GM23338 (cell line): ENCODE measurements at regions not wholly inside any gene's neighbourhood (a gene's known extent, or its start where the extent isn't known, plus 50 kb on each side); places are given as distances from the start of the nearest gene placed in this dataset.

ENCODE experiments used
- ATAC-seq: fragments of 200-7000 bp; cut with Tn5 transposase; 3 replicates; pipeline ENCODE4 v1.9.1; 2020
- DNase-seq: peaks from one replicate; pipeline ENCODE4 v3.0.0-alpha.2; 2015; ENCODE audit warnings: low spot score
- H2AFZ ChIP-seq: fragments of 200-600 bp; sonication (generic); 2 replicates; pipeline ENCODE4 v1.8.0; 2016; ENCODE audit warnings: antibody characterized with exemption, mild to moderate bottlenecking, moderate library complexity
- H3F3A ChIP-seq: fragments of 200-600 bp; sonication (generic); replicated peaks from 2 replicates; pipeline ENCODE4 v1.8.0; 2017; ENCODE audit warnings: antibody characterized with exemption, mixed run types, low read depth
- H3K27ac ChIP-seq: fragments of 200-600 bp; sonication (generic); 2 replicates; pipeline ENCODE4 v1.6.1; 2016; ENCODE audit warnings: low read depth
- H3K27me3 ChIP-seq: fragments of 200-600 bp; sonication (generic); 2 replicates; pipeline ENCODE4 v1.8.0; 2016; ENCODE audit warnings: mild to moderate bottlenecking, mixed run types, moderate library complexity; ENCODE audit not compliant: insufficient read depth
- H3K36me3 ChIP-seq: fragments of 200-600 bp; sonication (generic); 2 replicates; pipeline ENCODE4 v1.8.0; 2016; ENCODE audit warnings: mild to moderate bottlenecking; ENCODE audit not compliant: insufficient read depth
- H3K4me1 ChIP-seq: fragments of 200-600 bp; sonication (generic); 2 replicates; pipeline ENCODE4 v1.8.0; 2016; ENCODE audit warnings: mild to moderate bottlenecking, moderate library complexity; ENCODE audit not compliant: insufficient read depth
- H3K4me2 ChIP-seq: fragments of 200-600 bp; sonication (generic); 2 replicates; pipeline ENCODE4 v1.7.1; 2017; ENCODE audit warnings: mixed run types
- H3K4me3 ChIP-seq: fragments of 200-600 bp; sonication (generic); 2 replicates; pipeline ENCODE4 v1.6.1; 2016; ENCODE audit warnings: mixed run types
- H3K79me2 ChIP-seq: fragments of 200-600 bp; sonication (generic); replicated peaks from 2 replicates; pipeline ENCODE4 v1.8.0; 2017; ENCODE audit warnings: mild to moderate bottlenecking; ENCODE audit not compliant: insufficient read depth
- H3K9me2 ChIP-seq: fragments of 200-600 bp; sonication (generic); 2 replicates; pipeline ENCODE4 v1.8.0; 2017; ENCODE audit not compliant: insufficient read depth
- H4K20me1 ChIP-seq: fragments of 200-600 bp; sonication (generic); replicated peaks from 2 replicates; pipeline ENCODE4 v1.8.0; 2017; ENCODE audit warnings: mild to moderate bottlenecking; ENCODE audit not compliant: insufficient read depth
- H3K27ac Mint-ChIP-seq: 2 replicates; pipeline ENCODE4 v1.8.0; 2020; ENCODE audit warnings: inconsistent platforms, mild to moderate bottlenecking, moderate library complexity, mixed read lengths
- H3K27me3 Mint-ChIP-seq: 3 replicates; pipeline ENCODE4 v1.8.0; 2022; ENCODE audit warnings: low read depth, mild to moderate bottlenecking, moderate library complexity, mixed read lengths, inconsistent platforms; ENCODE audit not compliant: insufficient read depth, poor library complexity
- H3K36me3 Mint-ChIP-seq: 3 replicates; pipeline ENCODE4 v1.8.0; 2021; ENCODE audit warnings: low read depth, mild to moderate bottlenecking, inconsistent platforms, moderate library complexity, mixed read lengths
- H3K4me1 Mint-ChIP-seq: 3 replicates; pipeline ENCODE4 v1.8.0; 2020; ENCODE audit warnings: mild to moderate bottlenecking, inconsistent platforms, mixed read lengths
- H3K4me3 Mint-ChIP-seq: 3 replicates; pipeline ENCODE4 v1.8.0; 2021; ENCODE audit warnings: moderate library complexity, mild to moderate bottlenecking, inconsistent platforms, mixed read lengths
- H3K9me3 Mint-ChIP-seq: 3 replicates; pipeline ENCODE4 v1.8.0; 2020; ENCODE audit warnings: moderate library complexity, mild to moderate bottlenecking, inconsistent platforms, mixed read lengths
- CREB1 ChIP-seq: fragments of 250-450 bp; sonication (Bioruptor Pico); IDR thresholded peaks from 2 replicates; pipeline ENCODE4 v1.5.0; 2020; ENCODE audit warnings: low read depth, mild to moderate bottlenecking, moderate library complexity
- EZH2 ChIP-seq: fragments of 200-600 bp; sonication (generic); IDR thresholded peaks from one replicate; pipeline ENCODE4 v1.8.0; 2017; ENCODE audit warnings: antibody characterized with exemption, mild to moderate bottlenecking, low read depth; ENCODE audit not compliant: unreplicated experiment
- EZH2phosphoT487 ChIP-seq: fragments of 200-600 bp; sonication (generic); IDR thresholded peaks from one replicate; pipeline ENCODE4 v1.8.1; 2018; ENCODE audit warnings: antibody characterized with exemption; ENCODE audit not compliant: unreplicated experiment
- JUNB ChIP-seq: IDR thresholded peaks from one replicate; pipeline ENCODE4 v1.6.1; 2016; ENCODE audit warnings: antibody characterized with exemption; ENCODE audit not compliant: unreplicated experiment
- NANOG ChIP-seq: IDR thresholded peaks from 2 replicates; pipeline ENCODE4 v1.6.1; 2016; ENCODE audit warnings: antibody characterized with exemption, borderline replicate concordance
- POLR2AphosphoS5 ChIP-seq: IDR thresholded peaks from 2 replicates; pipeline ENCODE4 v1.6.1; 2016; ENCODE audit warnings: antibody characterized with exemption, low read depth
- STAT1 ChIP-seq: IDR thresholded peaks from one replicate; pipeline ENCODE4 v1.6.1; 2016; ENCODE audit warnings: antibody characterized with exemption; ENCODE audit not compliant: unreplicated experiment
- ZNF114 ChIP-seq: fragments of 250-450 bp; sonication (Bioruptor Pico); IDR thresholded peaks from 2 replicates; pipeline ENCODE4 v1.5.0; 2020; ENCODE audit warnings: mild to moderate bottlenecking, moderate library complexity
- ZNF331 ChIP-seq: fragments of 250-450 bp; sonication (Bioruptor Pico); IDR thresholded peaks from 2 replicates; pipeline ENCODE4 v1.5.0; 2020; ENCODE audit warnings: low read depth, mild to moderate bottlenecking, moderate library complexity
- TF ChIP-seq, protein P1 (sequence below): fragments of 250-450 bp; sonication (Bioruptor Pico); IDR thresholded peaks from 2 replicates; pipeline ENCODE4 v1.5.0; 2020; ENCODE audit warnings: mild to moderate bottlenecking, moderate library complexity
- TF ChIP-seq, protein P2 (sequence below): IDR thresholded peaks from one replicate; pipeline ENCODE4 v1.6.1; 2018; ENCODE audit warnings: antibody characterized with exemption; ENCODE audit not compliant: unreplicated experiment
- TF ChIP-seq, protein P3 (sequence below), 2 experiments: fragments of 200-600 bp in 1 of 2; sonication (generic) in 1 of 2; conservative IDR thresholded peaks; 2 replicates each; pipeline versions ENCODE4 v1.5.1 to v1.6.1; 2016 to 2017; ENCODE audit warnings: antibody characterized with exemption in 2 of 2, low read depth in 2 of 2, mild to moderate bottlenecking in 2 of 2, moderate library complexity in 1 of 2
- TF ChIP-seq, protein P4 (sequence below): IDR thresholded peaks from 2 replicates; pipeline ENCODE4 v1.6.1; 2016; ENCODE audit warnings: antibody characterized with exemption

DNA sequence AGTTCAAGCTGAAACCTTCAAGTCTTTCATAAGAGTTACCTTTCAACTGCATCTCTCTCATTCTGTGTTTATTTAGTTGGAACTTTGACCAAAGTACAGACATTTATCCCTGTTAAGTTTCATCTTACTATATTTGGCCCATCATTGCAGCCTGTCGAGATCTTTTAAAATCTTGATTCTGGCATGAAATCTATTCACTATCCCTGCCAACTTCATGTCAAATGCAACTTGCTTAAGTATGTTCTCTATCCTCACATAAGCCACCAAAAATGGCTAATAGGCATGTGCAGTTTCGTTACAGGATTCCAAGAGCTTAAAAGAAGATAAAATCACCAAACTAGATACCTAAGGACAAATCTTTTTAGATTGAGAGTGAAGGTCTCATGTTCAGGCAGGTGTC, 117.5 kb upstream of the KCNQ5 start:
- Mint-ChIP-seq H3K36me3 (no peaks in the 10 kb centered on the region), H3K9me3 (peaks cover 4% of the 10 kb centered on the region; the same call in 1 of the 3 replicates), H3K27me3 (no peaks in the 10 kb centered on the region), H3K4me1 (no peaks in the 10 kb centered on the region; the same call in 2 of the 3 replicates), H3K27ac (no peak overlapping the region), H3K4me3 (no peak overlapping the region)
- Histone ChIP-seq H3K4me1 (no peaks in the 10 kb centered on the region), H3K4me3 (no peak overlapping the region), H3K9me2 (no peaks in the 10 kb centered on the region; the same call in 1 of the 2 replicates), H3K36me3 (no peaks in the 10 kb centered on the region), H2AFZ (no peak overlapping the region), H3K27me3 (no peaks in the 10 kb centered on the region), H4K20me1 (no peaks in the 10 kb centered on the region), H3K27ac (no peak overlapping the region), H3K79me2 (no peaks in the 10 kb centered on the region), H3K4me2 (no peak overlapping the region), H3F3A (no peaks in the 10 kb centered on the region)
- DNase-seq (no peak), ATAC-seq (no peak)
- TF ChIP-seq JUNB (no peak), EZH2phosphoT487 (no peak), NANOG (no peak), CREB1 (CRISPR knock-in tag) (no peak), ZNF331 (no peak), ZNF114 (no peak), STAT1 (no peak), POLR2AphosphoS5 (no peak), EZH2 (no peak)
- TF ChIP-seq, protein P1, sequence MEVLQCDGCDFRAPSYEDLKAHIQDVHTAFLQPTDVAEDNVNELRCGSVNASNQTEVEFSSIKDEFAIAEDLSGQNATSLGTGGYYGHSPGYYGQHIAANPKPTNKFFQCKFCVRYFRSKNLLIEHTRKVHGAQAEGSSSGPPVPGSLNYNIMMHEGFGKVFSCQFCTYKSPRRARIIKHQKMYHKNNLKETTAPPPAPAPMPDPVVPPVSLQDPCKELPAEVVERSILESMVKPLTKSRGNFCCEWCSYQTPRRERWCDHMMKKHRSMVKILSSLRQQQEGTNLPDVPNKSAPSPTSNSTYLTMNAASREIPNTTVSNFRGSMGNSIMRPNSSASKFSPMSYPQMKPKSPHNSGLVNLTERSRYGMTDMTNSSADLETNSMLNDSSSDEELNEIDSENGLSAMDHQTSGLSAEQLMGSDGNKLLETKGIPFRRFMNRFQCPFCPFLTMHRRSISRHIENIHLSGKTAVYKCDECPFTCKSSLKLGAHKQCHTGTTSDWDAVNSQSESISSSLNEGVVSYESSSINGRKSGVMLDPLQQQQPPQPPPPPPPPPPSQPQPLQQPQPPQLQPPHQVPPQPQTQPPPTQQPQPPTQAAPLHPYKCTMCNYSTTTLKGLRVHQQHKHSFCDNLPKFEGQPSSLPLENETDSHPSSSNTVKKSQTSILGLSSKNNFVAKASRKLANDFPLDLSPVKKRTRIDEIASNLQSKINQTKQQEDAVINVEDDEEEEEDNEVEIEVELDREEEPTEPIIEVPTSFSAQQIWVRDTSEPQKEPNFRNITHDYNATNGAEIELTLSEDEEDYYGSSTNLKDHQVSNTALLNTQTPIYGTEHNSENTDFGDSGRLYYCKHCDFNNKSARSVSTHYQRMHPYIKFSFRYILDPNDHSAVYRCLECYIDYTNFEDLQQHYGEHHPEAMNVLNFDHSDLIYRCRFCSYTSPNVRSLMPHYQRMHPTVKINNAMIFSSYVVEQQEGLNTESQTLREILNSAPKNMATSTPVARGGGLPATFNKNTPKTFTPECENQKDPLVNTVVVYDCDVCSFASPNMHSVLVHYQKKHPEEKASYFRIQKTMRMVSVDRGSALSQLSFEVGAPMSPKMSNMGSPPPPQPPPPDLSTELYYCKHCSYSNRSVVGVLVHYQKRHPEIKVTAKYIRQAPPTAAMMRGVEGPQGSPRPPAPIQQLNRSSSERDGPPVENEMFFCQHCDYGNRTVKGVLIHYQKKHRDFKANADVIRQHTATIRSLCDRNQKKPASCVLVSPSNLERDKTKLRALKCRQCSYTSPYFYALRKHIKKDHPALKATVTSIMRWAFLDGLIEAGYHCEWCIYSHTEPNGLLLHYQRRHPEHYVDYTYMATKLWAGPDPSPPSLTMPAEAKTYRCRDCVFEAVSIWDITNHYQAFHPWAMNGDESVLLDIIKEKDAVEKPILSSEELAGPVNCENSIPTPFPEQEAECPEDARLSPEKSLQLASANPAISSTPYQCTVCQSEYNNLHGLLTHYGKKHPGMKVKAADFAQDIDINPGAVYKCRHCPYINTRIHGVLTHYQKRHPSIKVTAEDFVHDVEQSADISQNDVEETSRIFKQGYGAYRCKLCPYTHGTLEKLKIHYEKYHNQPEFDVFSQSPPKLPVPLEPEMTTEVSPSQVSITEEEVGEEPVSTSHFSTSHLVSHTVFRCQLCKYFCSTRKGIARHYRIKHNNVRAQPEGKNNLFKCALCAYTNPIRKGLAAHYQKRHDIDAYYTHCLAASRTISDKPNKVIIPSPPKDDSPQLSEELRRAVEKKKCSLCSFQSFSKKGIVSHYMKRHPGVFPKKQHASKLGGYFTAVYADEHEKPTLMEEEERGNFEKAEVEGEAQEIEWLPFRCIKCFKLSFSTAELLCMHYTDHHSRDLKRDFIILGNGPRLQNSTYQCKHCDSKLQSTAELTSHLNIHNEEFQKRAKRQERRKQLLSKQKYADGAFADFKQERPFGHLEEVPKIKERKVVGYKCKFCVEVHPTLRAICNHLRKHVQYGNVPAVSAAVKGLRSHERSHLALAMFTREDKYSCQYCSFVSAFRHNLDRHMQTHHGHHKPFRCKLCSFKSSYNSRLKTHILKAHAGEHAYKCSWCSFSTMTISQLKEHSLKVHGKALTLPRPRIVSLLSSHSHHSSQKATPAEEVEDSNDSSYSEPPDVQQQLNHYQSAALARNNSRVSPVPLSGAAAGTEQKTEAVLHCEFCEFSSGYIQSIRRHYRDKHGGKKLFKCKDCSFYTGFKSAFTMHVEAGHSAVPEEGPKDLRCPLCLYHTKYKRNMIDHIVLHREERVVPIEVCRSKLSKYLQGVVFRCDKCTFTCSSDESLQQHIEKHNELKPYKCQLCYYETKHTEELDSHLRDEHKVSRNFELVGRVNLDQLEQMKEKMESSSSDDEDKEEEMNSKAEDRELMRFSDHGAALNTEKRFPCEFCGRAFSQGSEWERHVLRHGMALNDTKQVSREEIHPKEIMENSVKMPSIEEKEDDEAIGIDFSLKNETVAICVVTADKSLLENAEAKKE: no peak
- TF ChIP-seq, protein P2, sequence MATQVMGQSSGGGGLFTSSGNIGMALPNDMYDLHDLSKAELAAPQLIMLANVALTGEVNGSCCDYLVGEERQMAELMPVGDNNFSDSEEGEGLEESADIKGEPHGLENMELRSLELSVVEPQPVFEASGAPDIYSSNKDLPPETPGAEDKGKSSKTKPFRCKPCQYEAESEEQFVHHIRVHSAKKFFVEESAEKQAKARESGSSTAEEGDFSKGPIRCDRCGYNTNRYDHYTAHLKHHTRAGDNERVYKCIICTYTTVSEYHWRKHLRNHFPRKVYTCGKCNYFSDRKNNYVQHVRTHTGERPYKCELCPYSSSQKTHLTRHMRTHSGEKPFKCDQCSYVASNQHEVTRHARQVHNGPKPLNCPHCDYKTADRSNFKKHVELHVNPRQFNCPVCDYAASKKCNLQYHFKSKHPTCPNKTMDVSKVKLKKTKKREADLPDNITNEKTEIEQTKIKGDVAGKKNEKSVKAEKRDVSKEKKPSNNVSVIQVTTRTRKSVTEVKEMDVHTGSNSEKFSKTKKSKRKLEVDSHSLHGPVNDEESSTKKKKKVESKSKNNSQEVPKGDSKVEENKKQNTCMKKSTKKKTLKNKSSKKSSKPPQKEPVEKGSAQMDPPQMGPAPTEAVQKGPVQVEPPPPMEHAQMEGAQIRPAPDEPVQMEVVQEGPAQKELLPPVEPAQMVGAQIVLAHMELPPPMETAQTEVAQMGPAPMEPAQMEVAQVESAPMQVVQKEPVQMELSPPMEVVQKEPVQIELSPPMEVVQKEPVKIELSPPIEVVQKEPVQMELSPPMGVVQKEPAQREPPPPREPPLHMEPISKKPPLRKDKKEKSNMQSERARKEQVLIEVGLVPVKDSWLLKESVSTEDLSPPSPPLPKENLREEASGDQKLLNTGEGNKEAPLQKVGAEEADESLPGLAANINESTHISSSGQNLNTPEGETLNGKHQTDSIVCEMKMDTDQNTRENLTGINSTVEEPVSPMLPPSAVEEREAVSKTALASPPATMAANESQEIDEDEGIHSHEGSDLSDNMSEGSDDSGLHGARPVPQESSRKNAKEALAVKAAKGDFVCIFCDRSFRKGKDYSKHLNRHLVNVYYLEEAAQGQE: no peak
- TF ChIP-seq, protein P3, sequence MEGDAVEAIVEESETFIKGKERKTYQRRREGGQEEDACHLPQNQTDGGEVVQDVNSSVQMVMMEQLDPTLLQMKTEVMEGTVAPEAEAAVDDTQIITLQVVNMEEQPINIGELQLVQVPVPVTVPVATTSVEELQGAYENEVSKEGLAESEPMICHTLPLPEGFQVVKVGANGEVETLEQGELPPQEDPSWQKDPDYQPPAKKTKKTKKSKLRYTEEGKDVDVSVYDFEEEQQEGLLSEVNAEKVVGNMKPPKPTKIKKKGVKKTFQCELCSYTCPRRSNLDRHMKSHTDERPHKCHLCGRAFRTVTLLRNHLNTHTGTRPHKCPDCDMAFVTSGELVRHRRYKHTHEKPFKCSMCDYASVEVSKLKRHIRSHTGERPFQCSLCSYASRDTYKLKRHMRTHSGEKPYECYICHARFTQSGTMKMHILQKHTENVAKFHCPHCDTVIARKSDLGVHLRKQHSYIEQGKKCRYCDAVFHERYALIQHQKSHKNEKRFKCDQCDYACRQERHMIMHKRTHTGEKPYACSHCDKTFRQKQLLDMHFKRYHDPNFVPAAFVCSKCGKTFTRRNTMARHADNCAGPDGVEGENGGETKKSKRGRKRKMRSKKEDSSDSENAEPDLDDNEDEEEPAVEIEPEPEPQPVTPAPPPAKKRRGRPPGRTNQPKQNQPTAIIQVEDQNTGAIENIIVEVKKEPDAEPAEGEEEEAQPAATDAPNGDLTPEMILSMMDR (conservative IDR thresholded peaks at IDR 0.05; ENCODE audit: low read depth in 2 of 2): no peak
- TF ChIP-seq, protein P4, sequence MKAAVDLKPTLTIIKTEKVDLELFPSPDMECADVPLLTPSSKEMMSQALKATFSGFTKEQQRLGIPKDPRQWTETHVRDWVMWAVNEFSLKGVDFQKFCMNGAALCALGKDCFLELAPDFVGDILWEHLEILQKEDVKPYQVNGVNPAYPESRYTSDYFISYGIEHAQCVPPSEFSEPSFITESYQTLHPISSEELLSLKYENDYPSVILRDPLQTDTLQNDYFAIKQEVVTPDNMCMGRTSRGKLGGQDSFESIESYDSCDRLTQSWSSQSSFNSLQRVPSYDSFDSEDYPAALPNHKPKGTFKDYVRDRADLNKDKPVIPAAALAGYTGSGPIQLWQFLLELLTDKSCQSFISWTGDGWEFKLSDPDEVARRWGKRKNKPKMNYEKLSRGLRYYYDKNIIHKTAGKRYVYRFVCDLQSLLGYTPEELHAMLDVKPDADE: no peak
